GM23338 (cell line): ENCODE measurements at regions not wholly inside any gene's neighbourhood (a gene's known extent, or its start where the extent isn't known, plus 50 kb on each side); places are given as distances from the start of the nearest gene placed in this dataset.
A peak's percentile ranks its signal among the peaks of the same experiment; 100 is the strongest.
"Not testable (repeated sequence)": the region's sequence is repeated elsewhere in the genome, so short reads cannot be mapped to it uniquely, and the experiment has no call there.

Experiments
- ATAC-seq: fragments of 200-7000 bp; cut with Tn5 transposase; 3 replicates; pipeline ENCODE4 v1.9.1; 2020
- DNase-seq: peaks from one replicate; pipeline ENCODE4 v3.0.0-alpha.2; 2015; ENCODE audit warnings: low spot score
- H2AFZ ChIP-seq: fragments of 200-600 bp; sonication (generic); 2 replicates; pipeline ENCODE4 v1.8.0; 2016; ENCODE audit warnings: antibody characterized with exemption, mild to moderate bottlenecking, moderate library complexity
- H3F3A ChIP-seq: fragments of 200-600 bp; sonication (generic); replicated peaks from 2 replicates; pipeline ENCODE4 v1.8.0; 2017; ENCODE audit warnings: antibody characterized with exemption, mixed run types, low read depth
- H3K27ac ChIP-seq: fragments of 200-600 bp; sonication (generic); 2 replicates; pipeline ENCODE4 v1.6.1; 2016; ENCODE audit warnings: low read depth
- H3K27me3 ChIP-seq: fragments of 200-600 bp; sonication (generic); 2 replicates; pipeline ENCODE4 v1.8.0; 2016; ENCODE audit warnings: mild to moderate bottlenecking, mixed run types, moderate library complexity; ENCODE audit not compliant: insufficient read depth
- H3K36me3 ChIP-seq: fragments of 200-600 bp; sonication (generic); 2 replicates; pipeline ENCODE4 v1.8.0; 2016; ENCODE audit warnings: mild to moderate bottlenecking; ENCODE audit not compliant: insufficient read depth
- H3K4me1 ChIP-seq: fragments of 200-600 bp; sonication (generic); 2 replicates; pipeline ENCODE4 v1.8.0; 2016; ENCODE audit warnings: mild to moderate bottlenecking, moderate library complexity; ENCODE audit not compliant: insufficient read depth
- H3K4me2 ChIP-seq: fragments of 200-600 bp; sonication (generic); 2 replicates; pipeline ENCODE4 v1.7.1; 2017; ENCODE audit warnings: mixed run types
- H3K4me3 ChIP-seq: fragments of 200-600 bp; sonication (generic); 2 replicates; pipeline ENCODE4 v1.6.1; 2016; ENCODE audit warnings: mixed run types
- H3K79me2 ChIP-seq: fragments of 200-600 bp; sonication (generic); replicated peaks from 2 replicates; pipeline ENCODE4 v1.8.0; 2017; ENCODE audit warnings: mild to moderate bottlenecking; ENCODE audit not compliant: insufficient read depth
- H3K9me2 ChIP-seq: fragments of 200-600 bp; sonication (generic); 2 replicates; pipeline ENCODE4 v1.8.0; 2017; ENCODE audit not compliant: insufficient read depth
- H4K20me1 ChIP-seq: fragments of 200-600 bp; sonication (generic); replicated peaks from 2 replicates; pipeline ENCODE4 v1.8.0; 2017; ENCODE audit warnings: mild to moderate bottlenecking; ENCODE audit not compliant: insufficient read depth
- H3K27ac Mint-ChIP-seq: 2 replicates; pipeline ENCODE4 v1.8.0; 2020; ENCODE audit warnings: inconsistent platforms, mild to moderate bottlenecking, moderate library complexity, mixed read lengths
- H3K27me3 Mint-ChIP-seq: 3 replicates; pipeline ENCODE4 v1.8.0; 2022; ENCODE audit warnings: low read depth, mild to moderate bottlenecking, moderate library complexity, mixed read lengths, inconsistent platforms; ENCODE audit not compliant: insufficient read depth, poor library complexity
- H3K36me3 Mint-ChIP-seq: 3 replicates; pipeline ENCODE4 v1.8.0; 2021; ENCODE audit warnings: low read depth, mild to moderate bottlenecking, inconsistent platforms, moderate library complexity, mixed read lengths
- H3K4me1 Mint-ChIP-seq: 3 replicates; pipeline ENCODE4 v1.8.0; 2020; ENCODE audit warnings: mild to moderate bottlenecking, inconsistent platforms, mixed read lengths
- H3K4me3 Mint-ChIP-seq: 3 replicates; pipeline ENCODE4 v1.8.0; 2021; ENCODE audit warnings: moderate library complexity, mild to moderate bottlenecking, inconsistent platforms, mixed read lengths
- H3K9me3 Mint-ChIP-seq: 3 replicates; pipeline ENCODE4 v1.8.0; 2020; ENCODE audit warnings: moderate library complexity, mild to moderate bottlenecking, inconsistent platforms, mixed read lengths
- CREB1 ChIP-seq: fragments of 250-450 bp; sonication (Bioruptor Pico); IDR thresholded peaks from 2 replicates; pipeline ENCODE4 v1.5.0; 2020; ENCODE audit warnings: low read depth, mild to moderate bottlenecking, moderate library complexity
- JUNB ChIP-seq: IDR thresholded peaks from one replicate; pipeline ENCODE4 v1.6.1; 2016; ENCODE audit warnings: antibody characterized with exemption; ENCODE audit not compliant: unreplicated experiment
- REST ChIP-seq: IDR thresholded peaks from one replicate; pipeline ENCODE4 v1.6.1; 2018; ENCODE audit warnings: antibody characterized with exemption; ENCODE audit not compliant: unreplicated experiment
- STAT1 ChIP-seq: IDR thresholded peaks from one replicate; pipeline ENCODE4 v1.6.1; 2016; ENCODE audit warnings: antibody characterized with exemption; ENCODE audit not compliant: unreplicated experiment
- ZNF114 ChIP-seq: fragments of 250-450 bp; sonication (Bioruptor Pico); IDR thresholded peaks from 2 replicates; pipeline ENCODE4 v1.5.0; 2020; ENCODE audit warnings: mild to moderate bottlenecking, moderate library complexity
- ZNF331 ChIP-seq: fragments of 250-450 bp; sonication (Bioruptor Pico); IDR thresholded peaks from 2 replicates; pipeline ENCODE4 v1.5.0; 2020; ENCODE audit warnings: low read depth, mild to moderate bottlenecking, moderate library complexity
- TF ChIP-seq, protein P1 (sequence below): IDR thresholded peaks from 2 replicates; pipeline ENCODE4 v1.6.1; 2016; ENCODE audit warnings: antibody characterized with exemption

DNA sequence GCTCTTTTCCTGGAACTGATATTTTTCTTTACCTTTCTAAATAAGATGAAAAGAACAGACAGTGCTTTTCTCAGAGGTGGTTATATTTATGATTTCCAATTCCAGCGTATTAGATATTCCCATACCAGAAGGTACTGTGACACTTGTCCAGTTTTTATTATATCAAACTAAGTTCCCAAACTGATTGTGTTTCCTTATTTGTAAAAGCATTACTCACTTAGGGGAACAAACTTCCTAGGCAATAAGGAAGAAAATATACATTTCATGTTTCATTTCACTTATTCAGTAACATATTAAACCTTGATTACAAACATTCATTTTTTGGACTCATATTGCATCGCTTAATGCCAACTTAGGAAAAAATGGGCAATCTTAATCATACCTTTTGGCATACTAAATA is 1480.0 kb upstream of the NUDT12 start (continued):
- no peak for TF ChIP-seq REST

GRCh38 chr5:105036814-105037213 is 1474.2 kb upstream of the NUDT12 start:
- not testable (repeated sequence) for H4K20me1 ChIP-seq, H3K27ac Mint-ChIP-seq, H3K9me2 ChIP-seq, H3K79me2 ChIP-seq, ATAC-seq, H3K27me3 ChIP-seq, H3K4me2 ChIP-seq, H3K36me3 Mint-ChIP-seq, H3K4me1 Mint-ChIP-seq, DNase-seq, H3K9me3 Mint-ChIP-seq, H3K4me3 ChIP-seq, H3K27ac ChIP-seq, H3K4me1 ChIP-seq, H3K27me3 Mint-ChIP-seq, H3F3A ChIP-seq, H3K4me3 Mint-ChIP-seq, H3K36me3 ChIP-seq, H2AFZ ChIP-seq

GRCh38 chr5:105034401-105034763 is 1471.8 kb upstream of the NUDT12 start:
- ATAC-seq, result no peak
- TF ChIP-seq, protein P1, sequence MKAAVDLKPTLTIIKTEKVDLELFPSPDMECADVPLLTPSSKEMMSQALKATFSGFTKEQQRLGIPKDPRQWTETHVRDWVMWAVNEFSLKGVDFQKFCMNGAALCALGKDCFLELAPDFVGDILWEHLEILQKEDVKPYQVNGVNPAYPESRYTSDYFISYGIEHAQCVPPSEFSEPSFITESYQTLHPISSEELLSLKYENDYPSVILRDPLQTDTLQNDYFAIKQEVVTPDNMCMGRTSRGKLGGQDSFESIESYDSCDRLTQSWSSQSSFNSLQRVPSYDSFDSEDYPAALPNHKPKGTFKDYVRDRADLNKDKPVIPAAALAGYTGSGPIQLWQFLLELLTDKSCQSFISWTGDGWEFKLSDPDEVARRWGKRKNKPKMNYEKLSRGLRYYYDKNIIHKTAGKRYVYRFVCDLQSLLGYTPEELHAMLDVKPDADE, result no peak
- TF ChIP-seq STAT1, result no peak
- TF ChIP-seq CREB1 (CRISPR knock-in tag), result no peak
- TF ChIP-seq ZNF114, result no peak
- TF ChIP-seq ZNF331, result no peak
- TF ChIP-seq REST, result no peak
- TF ChIP-seq JUNB, result no peak

More at GRCh38 chr5:105034401-105034763, 1471.8 kb upstream of the NUDT12 start:
- Histone ChIP-seq H3K9me2 (no peaks in the 10 kb centered on the region), H3K4me2 (no peak overlapping the region), H4K20me1 (no peaks in the 10 kb centered on the region), H3K4me3 (no peak overlapping the region), H2AFZ (no peak overlapping the region), H3K27ac (no peak overlapping the region), H3K27me3 (no peaks in the 10 kb centered on the region), H3K79me2 (no peaks in the 10 kb centered on the region), H3K4me1 (no peaks in the 10 kb centered on the region), H3K36me3 (no peaks in the 10 kb centered on the region), H3F3A (no peaks in the 10 kb centered on the region)
- Mint-ChIP-seq H3K9me3 (peaks cover 7% of the 10 kb centered on the region), H3K27me3 (no peaks in the 10 kb centered on the region), H3K4me3 (no peak overlapping the region), H3K4me1 (no peaks in the 10 kb centered on the region), H3K36me3 (peaks cover 9% of the 10 kb centered on the region; the same call in 1 of the 3 replicates), H3K27ac (peak overlapping the region; percentile 63; the same call in 1 of the 2 replicates)
- DNase-seq, result no peak
